Upper lobe of left lung (tissue), 6 donors: ENCODE measurements at regions not wholly inside any gene's neighbourhood (a gene's known extent, or its start where the extent isn't known, plus 50 kb on each side); places are given as distances from the start of the nearest gene placed in this dataset.

ENCODE experiments used
- ATAC-seq, 2 donors: fragments of 200-7000 bp; cut with Tn5 transposase; one replicate each; pipeline ENCODE4 v1.9.1; 2022; ENCODE audit warnings: mild to moderate bottlenecking in 2 of 2, moderate library complexity in 2 of 2; ENCODE audit not compliant: low FRiP score in 2 of 2
- DNase-seq, 2 donors: peaks; one replicate each; pipeline ENCODE4 v3.0.0-alpha.2; 2019 to 2020
- H3K27ac ChIP-seq, 4 donors: fragments of 200-600 bp; sonication (generic); one replicate each; pipeline ENCODE4 v1.5.1; 2016 to 2019
- H3K27me3 ChIP-seq, 4 donors: fragments of 200-600 bp; sonication (generic); one replicate each; pipeline ENCODE4 v1.5.1; 2017 to 2019
- H3K36me3 ChIP-seq, 4 donors: fragments of 200-600 bp; sonication (generic); one replicate each; pipeline ENCODE4 v1.5.1; 2016 to 2019
- H3K4me1 ChIP-seq, 4 donors: fragments of 200-600 bp; sonication (generic); one replicate each; pipeline ENCODE4 v1.5.1; 2018 to 2019
- H3K4me3 ChIP-seq, 4 donors: fragments of 200-600 bp; sonication (generic); one replicate each; pipeline ENCODE4 v1.5.1; 2017 to 2019; ENCODE audit warnings: mild to moderate bottlenecking in 2 of 4, moderate library complexity in 1 of 4
- H3K9me3 ChIP-seq, 4 donors: fragments of 200-600 bp; sonication (generic); one replicate each; pipeline ENCODE4 v1.5.1; 2018 to 2019
- CTCF ChIP-seq, 6 experiments: fragments of 450-650 bp in 4 of 6; fragments of 200-600 bp in 2 of 6; sonication (generic) in 2 of 6; IDR thresholded peaks; one replicate each; pipeline ENCODE4 v1.5.1; 2016 to 2019; ENCODE audit warnings: antibody characterized with exemption in 6 of 6
- EP300 ChIP-seq, 4 donors: sonication (generic); formaldehyde crosslinking; IDR thresholded peaks; one replicate each; pipeline ENCODE4 v1.5.1; 2017; ENCODE audit warnings: antibody characterized with exemption in 4 of 4, control low read depth in 2 of 4
- POLR2A ChIP-seq, 4 donors: fragments of 450-650 bp; IDR thresholded peaks; one replicate each; pipeline ENCODE4 v1.5.1; 2016 to 2017; ENCODE audit warnings: antibody characterized with exemption in 4 of 4, mild to moderate bottlenecking in 2 of 4
- POLR2AphosphoS5 ChIP-seq, 2 donors: sonication (generic); formaldehyde crosslinking; IDR thresholded peaks; one replicate each; pipeline ENCODE4 v1.5.1; 2017; ENCODE audit warnings: antibody characterized with exemption in 2 of 2
- WGBS, 2 donors: methylation state at CpG; one replicate each; pipeline ENCODE4 v1.1.5; 2017 to 2018; 5-methylcytosine and 5-hydroxymethylcytosine counted together
- donor health status: DM: no; HTN: no; CAD: no; lungs with moderate emphysema.
- donor health status: DM: no; HTN: yes; CAD: no; lungs with severe emphysema.

GRCh38 chr4:188623314-188623854 lies 484.1 kb downstream of the TRIML1 start:
- H3K27me3 ChIP-seq, result no peaks in the 10 kb centered on the region
- DNase-seq, result no peak
- no peak overlapping the region for H3K27ac ChIP-seq
- no peaks in the 10 kb centered on the region for H3K9me3 ChIP-seq
- TF ChIP-seq EP300 (IDR thresholded peaks at IDR 0.05) (no peak), CTCF (IDR thresholded peaks at IDR 0.05) (no peak), POLR2AphosphoS5 (IDR thresholded peaks at IDR 0.05) (no peak), POLR2A (IDR thresholded peaks at IDR 0.05) (no peak)
- H3K4me3 ChIP-seq, result no peak overlapping the region
- no peak for ATAC-seq
- no peaks in the 10 kb centered on the region for H3K4me1 ChIP-seq
- WGBS, 2 donors, result 75 to 88% methylated on average over 4 of the region's 4 CpGs
- no peaks in the 10 kb centered on the region for H3K36me3 ChIP-seq

GRCh38 chr4:188624370-188624769 lies 485.1 kb downstream of the TRIML1 start:
- no peaks in the 10 kb centered on the region for H3K9me3 ChIP-seq
- 48 to 68% methylated on average over 4 of the region's 4 CpGs for WGBS, 2 donors
- no peaks in the 10 kb centered on the region for H3K4me1 ChIP-seq
- ATAC-seq, result no peak
- no peak overlapping the region for H3K27ac ChIP-seq
- H3K36me3 ChIP-seq, result no peaks in the 10 kb centered on the region
- TF ChIP-seq EP300 (IDR thresholded peaks at IDR 0.05) (no peak), POLR2AphosphoS5 (IDR thresholded peaks at IDR 0.05) (no peak), CTCF (IDR thresholded peaks at IDR 0.05) (no peak), POLR2A (IDR thresholded peaks at IDR 0.05) (no peak)
- H3K27me3 ChIP-seq, result no peaks in the 10 kb centered on the region
- no peak for DNase-seq
- no peak overlapping the region for H3K4me3 ChIP-seq

- TF ChIP-seq POLR2A (IDR thresholded peaks at IDR 0.05), result no peak
- no peak for TF ChIP-seq EP300 (IDR thresholded peaks at IDR 0.05)
- no peak for TF ChIP-seq POLR2AphosphoS5 (IDR thresholded peaks at IDR 0.05)
- TF ChIP-seq CTCF (IDR thresholded peaks at IDR 0.05), result no peak
- H3K27ac ChIP-seq, result no peak overlapping the region
- no peaks in the 10 kb centered on the region for H3K27me3 ChIP-seq
- WGBS, 2 donors, result 67 to 95% methylated on average over 1 of the region's 1 CpG
- DNase-seq (no peak), ATAC-seq (no peak)
- H3K9me3 ChIP-seq, result no peaks in the 10 kb centered on the region
- H3K36me3 ChIP-seq, result no peaks in the 10 kb centered on the region
- H3K4me3 ChIP-seq, result no peak overlapping the region
- no peaks in the 10 kb centered on the region for H3K4me1 ChIP-seq
These were observed 488.7 kb downstream of the TRIML1 start for GRCh38 chr4:188627892-188628291.

- DNase-seq (no peak), ATAC-seq (no peak)
- no peak overlapping the region for H3K4me3 ChIP-seq
- H3K9me3 ChIP-seq, result no peaks in the 10 kb centered on the region
- H3K36me3 ChIP-seq, result no peaks in the 10 kb centered on the region
- 67 to 78% methylated on average over 4 of the region's 4 CpGs for WGBS, 2 donors
- H3K27me3 ChIP-seq, result no peaks in the 10 kb centered on the region
- TF ChIP-seq POLR2A (IDR thresholded peaks at IDR 0.05), result no peak
- no peak for TF ChIP-seq POLR2AphosphoS5 (IDR thresholded peaks at IDR 0.05)
- no peak for TF ChIP-seq CTCF (IDR thresholded peaks at IDR 0.05)
- no peak for TF ChIP-seq EP300 (IDR thresholded peaks at IDR 0.05)
- no peak overlapping the region for H3K27ac ChIP-seq
- H3K4me1 ChIP-seq, result no peaks in the 10 kb centered on the region
These were observed 500.3 kb downstream of the TRIML1 start for GRCh38 chr4:188639479-188640100.

- no peaks in the 10 kb centered on the region for H3K4me1 ChIP-seq
- no peaks in the 10 kb centered on the region for H3K36me3 ChIP-seq
- H3K4me3 ChIP-seq, result no peak overlapping the region
- no peaks in the 10 kb centered on the region for H3K27me3 ChIP-seq
- TF ChIP-seq CTCF (IDR thresholded peaks at IDR 0.05) (no peak), POLR2AphosphoS5 (IDR thresholded peaks at IDR 0.05) (no peak), EP300 (IDR thresholded peaks at IDR 0.05) (no peak), POLR2A (IDR thresholded peaks at IDR 0.05) (no peak)
- no peak for ATAC-seq
- H3K27ac ChIP-seq, result no peak overlapping the region
- no peaks in the 10 kb centered on the region for H3K9me3 ChIP-seq
- WGBS, 2 donors, result 44 to 58% methylated on average over 2 of the region's 2 CpGs
- DNase-seq, result no peak
These were observed 508.7 kb downstream of the TRIML1 start for GRCh38 chr4:188647820-188648370.
